ENCODE measurements at regions not wholly inside any gene's neighbourhood (a gene's known extent, or its start where the extent isn't known, plus 50 kb on each side); places are given as distances from the start of the nearest gene placed in this dataset.

GRCh38 chr5:9830184-9830583 is 200.0 kb upstream of the TAS2R1 start:
- no peak for TF ChIP-seq CTCF (IDR thresholded peaks at IDR 0.05)

GRCh38 chr5:9829621-9830020 is 199.5 kb upstream of the TAS2R1 start:
- TF ChIP-seq CTCF (IDR thresholded peaks at IDR 0.05), result no peak

- no peak for TF ChIP-seq CTCF (IDR thresholded peaks at IDR 0.05)
Measured at GRCh38 chr5:9820691-9821449, 190.7 kb upstream of the TAS2R1 start.

GRCh38 chr5:9818340-9818845 is 188.2 kb upstream of the TAS2R1 start:
- no peak for TF ChIP-seq CTCF (IDR thresholded peaks at IDR 0.05)

GRCh38 chr5:9817819-9818218 is 187.7 kb upstream of the TAS2R1 start:
- no peak for TF ChIP-seq CTCF (IDR thresholded peaks at IDR 0.05)

GRCh38 chr5:9815051-9815450 is 184.9 kb upstream of the TAS2R1 start:
- no peak for TF ChIP-seq CTCF (IDR thresholded peaks at IDR 0.05)

GRCh38 chr5:9813305-9813704 is 183.2 kb upstream of the TAS2R1 start:
- no peak for TF ChIP-seq CTCF (IDR thresholded peaks at IDR 0.05)

Measured in LNCAP (cell line).